C1 segment of cervical spinal cord (tissue), 14 donors: ENCODE measurements at regions not wholly inside any gene's neighbourhood (a gene's known extent, or its start where the extent isn't known, plus 50 kb on each side); places are given as distances from the start of the nearest gene placed in this dataset.

Source experiments
- DNase-seq, 14 donors: peaks; one replicate each; lab custom pipeline; 2025; lab: John Stamatoyannopoulos, UW

- DNase-seq = no peak
Observed at GRCh38 chr5:38752012-38752536, 93.7 kb upstream of the OSMR start.

DNA sequence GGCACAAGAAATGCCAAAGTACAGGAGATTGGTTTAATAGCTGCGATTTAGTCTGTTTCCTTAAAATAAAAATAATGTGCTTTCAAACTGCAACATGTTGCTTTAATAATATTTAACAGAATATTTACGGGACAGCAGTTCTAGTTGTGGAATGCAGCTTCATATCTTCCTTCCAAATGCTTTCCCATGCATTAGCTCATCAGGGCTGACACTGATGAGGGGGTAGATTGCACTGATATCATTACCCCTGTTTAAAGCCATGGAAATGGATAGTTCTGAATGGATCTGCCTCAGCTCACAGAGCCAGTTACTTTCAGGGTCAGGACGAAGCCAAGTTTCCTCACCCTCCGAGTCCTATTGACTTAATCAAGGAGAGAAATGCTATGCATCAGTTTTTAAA lies 93.2 kb upstream of the OSMR start:
- no peak for DNase-seq

DNA sequence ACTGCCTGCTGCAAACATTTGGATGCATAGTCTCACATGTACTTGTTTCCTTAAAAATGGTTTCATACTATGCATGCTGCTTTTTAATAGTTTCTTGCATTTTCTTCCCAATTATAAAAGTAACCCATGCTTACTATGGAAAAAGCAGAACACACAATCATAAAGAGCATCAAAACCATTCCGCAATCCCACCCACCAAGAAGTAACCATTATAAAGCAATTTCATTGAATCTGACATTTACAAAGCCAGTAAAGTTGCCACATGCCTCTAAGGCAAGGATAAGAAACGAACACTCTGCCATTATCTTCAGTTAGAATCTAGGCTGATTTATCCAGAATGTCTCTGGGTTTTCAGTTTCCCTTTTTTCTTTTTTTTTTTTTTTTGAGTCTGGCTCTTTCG lies 92.7 kb upstream of the OSMR start:
- no peak for DNase-seq

GRCh38 chr5:38753776-38754175 lies 92.0 kb upstream of the OSMR start:
- no peak for DNase-seq

DNA sequence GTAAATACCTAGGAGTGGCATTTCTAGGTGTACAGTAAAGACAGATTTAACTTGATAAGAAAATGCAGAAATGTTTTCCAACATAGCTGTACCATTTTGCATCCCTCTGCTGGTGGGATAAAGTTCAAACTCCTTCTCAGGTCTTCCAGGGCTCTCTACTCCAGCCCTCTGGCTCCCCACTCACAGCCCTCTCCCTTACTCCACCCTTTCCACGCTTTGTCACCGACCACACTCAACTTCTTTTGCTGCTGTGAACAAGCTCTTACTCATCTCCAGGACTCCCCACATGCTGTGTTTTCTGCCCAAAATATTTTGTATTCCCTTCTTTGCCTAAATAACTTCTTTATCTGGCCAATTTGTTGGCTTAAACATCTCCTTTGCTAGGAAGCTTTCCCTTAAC lies 90.6 kb upstream of the OSMR start:
- no peak for DNase-seq

- no peak for DNase-seq
Observed at GRCh38 chr5:38756068-38756467, 89.7 kb upstream of the OSMR start.

- DNase-seq = no peak
Observed at GRCh38 chr5:38757451-38758245, 88.2 kb upstream of the OSMR start.

GRCh38 chr5:38758774-38759600 lies 86.8 kb upstream of the OSMR start:
- peak in 4 of 14 donors; percentile 8 to 46 (median 26) for DNase-seq

- DNase-seq = no peak
Observed at GRCh38 chr5:38764937-38765391, 80.8 kb upstream of the OSMR start.

GRCh38 chr5:38765399-38765861 lies 80.4 kb upstream of the OSMR start:
- no peak for DNase-seq

DNA sequence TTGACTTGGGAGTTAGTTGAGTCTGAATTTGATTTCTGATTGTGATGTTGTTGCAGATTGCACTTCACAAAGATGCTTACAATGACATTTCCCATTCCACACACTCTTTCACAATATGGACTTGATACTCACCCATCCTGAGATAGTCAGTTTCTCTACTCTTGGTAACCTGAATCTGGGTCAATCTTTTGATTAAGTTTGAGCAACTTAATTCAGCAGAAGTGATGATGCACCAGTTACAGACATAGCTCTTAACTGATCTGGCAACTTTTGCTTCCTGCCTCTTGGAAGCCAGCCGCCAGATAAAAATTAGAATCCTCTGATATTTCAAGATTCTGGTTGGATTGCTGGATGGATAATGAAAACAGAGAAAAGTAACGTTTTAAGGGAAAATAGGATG lies 79.7 kb upstream of the OSMR start:
- DNase-seq = no peak

DNA sequence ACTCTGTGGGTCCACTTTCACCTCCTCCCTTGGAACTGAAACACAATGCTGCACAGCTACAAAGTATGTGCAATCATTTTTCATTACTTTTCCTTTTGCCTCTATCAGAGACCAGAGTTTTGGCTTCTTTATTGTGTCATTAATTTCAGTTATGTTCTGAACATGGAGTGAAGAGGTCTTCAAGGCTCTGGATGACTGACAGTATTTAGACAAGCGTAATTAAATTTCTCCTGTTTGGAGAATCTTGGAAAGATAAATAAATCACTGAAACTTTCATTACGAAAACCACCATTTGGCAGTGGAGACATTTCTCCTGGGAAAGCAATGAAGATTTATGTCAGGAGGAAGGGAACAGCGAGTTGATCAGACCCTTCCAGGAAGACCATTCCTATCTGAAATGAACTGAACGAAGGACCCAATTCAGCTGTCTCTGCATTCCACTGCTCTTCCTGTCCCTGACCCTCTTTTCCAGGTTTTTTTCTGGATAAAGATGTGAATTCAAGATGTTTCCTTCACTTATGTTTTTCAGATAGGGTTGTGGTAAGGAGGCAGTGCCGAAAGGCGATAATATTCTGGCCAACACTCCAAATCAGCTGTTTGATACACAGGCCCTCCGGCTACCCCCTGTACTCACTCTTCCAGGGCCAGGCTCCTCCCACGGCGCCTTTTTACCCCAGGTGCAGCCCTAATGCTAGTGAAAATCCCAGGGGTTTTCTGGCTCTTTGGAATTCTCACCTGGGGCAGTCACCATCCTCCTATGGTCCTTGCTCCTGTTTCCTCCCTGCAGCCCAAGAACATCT lies 77.2 kb upstream of the OSMR start:
- DNase-seq = no peak

- DNase-seq = no peak
Observed at GRCh38 chr5:38772471-38772870, 73.3 kb upstream of the OSMR start.

DNA sequence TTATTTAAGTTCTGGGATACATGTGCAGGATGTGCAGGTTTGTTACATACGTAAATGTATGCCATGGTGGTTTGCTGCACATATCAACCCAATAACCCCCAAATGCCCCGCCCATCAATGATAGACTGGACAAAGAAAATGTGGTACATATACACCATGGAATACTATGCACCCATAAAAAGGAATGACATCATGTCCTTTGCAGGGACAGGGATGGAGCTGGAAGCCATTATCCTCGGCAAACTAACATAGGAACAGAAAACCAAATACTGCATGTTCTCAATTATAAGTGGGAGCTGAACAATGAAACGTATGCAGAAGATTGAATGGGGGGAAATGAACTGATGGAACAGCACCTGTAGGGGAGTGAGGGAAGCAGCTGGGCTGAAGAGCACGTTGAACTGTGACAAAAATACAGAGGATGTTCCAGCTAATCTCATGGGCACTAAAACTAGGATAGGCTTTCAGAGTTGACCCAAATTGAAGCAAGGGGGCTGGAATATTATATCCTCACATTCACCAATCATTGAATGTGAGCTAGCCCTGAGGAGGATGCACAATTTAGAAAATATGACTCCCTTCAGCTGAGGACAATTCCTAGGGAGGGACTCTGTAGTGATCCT lies 70.5 kb upstream of the OSMR start:
- no peak for DNase-seq

DNA sequence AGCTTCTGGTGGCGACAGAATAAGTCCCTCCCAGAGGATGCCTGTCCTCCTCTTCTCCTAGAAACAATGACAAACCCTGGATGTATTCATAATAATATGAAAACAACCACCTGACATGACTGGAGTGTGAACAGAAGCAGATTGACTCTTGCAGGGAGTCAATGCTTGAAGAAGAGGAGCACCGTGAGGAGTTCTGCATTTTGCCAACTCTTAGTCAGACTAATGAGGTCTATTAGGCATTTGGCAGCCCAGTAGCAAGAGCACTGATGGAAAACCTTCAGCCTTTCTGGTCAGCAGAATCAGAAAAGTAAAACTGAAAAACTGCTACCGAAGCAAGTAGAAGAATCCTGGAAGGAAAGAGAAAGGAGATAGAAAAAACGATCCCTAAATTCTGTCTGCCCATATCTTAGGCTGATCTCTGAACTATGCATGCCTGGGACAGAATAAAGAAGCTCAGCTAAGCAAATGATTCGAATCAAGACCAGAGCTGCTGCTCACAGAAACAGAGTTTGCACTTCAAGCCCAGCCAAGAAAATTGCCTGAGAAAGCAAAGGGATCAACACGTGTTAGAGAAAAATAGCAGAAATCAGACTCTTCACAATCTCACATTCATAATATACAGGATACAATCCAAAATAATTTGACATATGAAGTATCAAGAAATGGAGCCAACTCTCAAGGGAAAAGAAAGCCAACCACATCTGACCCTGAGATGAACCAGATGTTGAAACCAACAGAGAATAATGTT lies 69.5 kb upstream of the OSMR start:
- DNase-seq = no peak

DNA sequence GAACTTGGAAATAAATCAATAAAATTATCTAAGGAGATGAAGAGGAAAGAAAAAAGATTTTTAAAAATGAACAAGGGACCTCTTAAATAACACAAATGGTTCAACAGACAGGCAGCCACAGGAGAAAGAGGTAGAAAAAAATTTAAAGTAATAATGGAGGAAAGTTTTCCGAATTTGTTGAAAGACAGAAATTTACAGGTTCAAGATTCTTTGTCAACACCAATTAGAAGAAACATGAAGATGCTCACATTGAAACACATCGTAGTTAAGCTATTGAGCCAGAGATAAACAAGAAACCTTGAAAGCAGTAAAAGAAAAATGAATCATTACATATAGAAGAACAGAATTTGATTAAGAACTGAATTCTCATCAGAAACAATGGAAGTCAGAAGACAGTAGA lies 68.7 kb upstream of the OSMR start:
- DNase-seq = no peak

DNA sequence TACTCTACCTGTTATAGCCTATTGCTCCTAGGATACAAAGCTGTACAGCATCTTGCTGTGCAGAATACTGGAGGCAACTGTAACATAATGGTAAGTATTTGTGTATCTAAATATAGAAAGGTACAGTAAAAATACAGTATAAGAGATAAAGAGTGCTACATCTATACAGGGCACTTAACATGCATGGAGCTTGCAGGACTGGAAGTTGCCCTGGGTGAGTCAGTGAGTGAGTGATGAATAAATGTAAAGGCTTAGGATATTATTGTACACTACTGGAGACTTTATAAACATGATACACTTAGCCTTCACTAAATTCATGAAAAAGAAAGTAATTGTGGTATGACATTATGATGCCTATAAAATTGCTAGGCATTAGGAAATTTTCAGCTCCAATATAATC lies 65.5 kb upstream of the OSMR start:
- DNase-seq = no peak

- DNase-seq = peak in 10 of 14 donors; percentile 5 to 57 (median 34)
Observed at GRCh38 chr5:38780945-38781344, 64.9 kb upstream of the OSMR start.

GRCh38 chr5:38782180-38782835 lies 63.5 kb upstream of the OSMR start:
- no peak for DNase-seq

DNA sequence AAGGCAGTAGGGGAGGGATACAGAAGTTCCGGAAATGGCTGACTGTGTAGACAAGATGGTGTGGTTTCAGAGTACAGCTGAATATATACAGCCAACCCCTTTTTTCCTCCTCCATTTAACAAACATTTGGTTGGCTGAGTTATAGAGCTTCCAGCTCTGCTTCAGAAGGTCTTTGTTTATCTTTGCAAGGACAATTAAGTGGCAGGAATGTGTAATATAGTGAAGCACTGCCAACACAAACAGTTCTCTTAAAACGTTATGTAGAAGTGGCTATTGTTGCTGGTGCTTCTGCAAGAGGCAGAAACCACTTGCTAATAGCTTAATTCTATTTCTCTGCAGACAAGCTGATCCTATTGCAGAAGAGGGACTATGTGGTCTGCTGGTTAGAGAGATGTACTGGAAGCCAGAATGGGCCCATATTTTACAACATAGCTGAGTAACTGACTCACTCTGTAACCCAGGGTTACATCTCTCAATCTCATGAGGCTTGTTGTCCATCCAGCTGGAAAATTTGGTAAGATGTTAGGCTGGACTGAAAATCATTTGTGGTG lies 62.7 kb upstream of the OSMR start:
- no peak for DNase-seq
